ENCODE measurements at regions not wholly inside any gene's neighbourhood (a gene's known extent, or its start where the extent isn't known, plus 50 kb on each side); places are given as distances from the start of the nearest gene placed in this dataset.

GRCh38 chr1:83619170-83619896 is 379.6 kb downstream of the TTLL7 start:
- no peak overlapping the region for H3K4me3 ChIP-seq
- no peak for DNase-seq
- no peaks in the 10 kb centered on the region for H3K9me3 ChIP-seq (replicated peaks)
- no peaks in the 10 kb centered on the region for H3K4me1 ChIP-seq
- H3K27ac ChIP-seq (replicated peaks): no peak overlapping the region
- intact Hi-C loops (cut with micrococcal nuclease): no loop called here
- H3K27me3 ChIP-seq (ENCODE audit: low read depth): no peaks in the 10 kb centered on the region
- no peaks in the 10 kb centered on the region for H3K36me3 ChIP-seq
- TF ChIP-seq, protein P1, sequence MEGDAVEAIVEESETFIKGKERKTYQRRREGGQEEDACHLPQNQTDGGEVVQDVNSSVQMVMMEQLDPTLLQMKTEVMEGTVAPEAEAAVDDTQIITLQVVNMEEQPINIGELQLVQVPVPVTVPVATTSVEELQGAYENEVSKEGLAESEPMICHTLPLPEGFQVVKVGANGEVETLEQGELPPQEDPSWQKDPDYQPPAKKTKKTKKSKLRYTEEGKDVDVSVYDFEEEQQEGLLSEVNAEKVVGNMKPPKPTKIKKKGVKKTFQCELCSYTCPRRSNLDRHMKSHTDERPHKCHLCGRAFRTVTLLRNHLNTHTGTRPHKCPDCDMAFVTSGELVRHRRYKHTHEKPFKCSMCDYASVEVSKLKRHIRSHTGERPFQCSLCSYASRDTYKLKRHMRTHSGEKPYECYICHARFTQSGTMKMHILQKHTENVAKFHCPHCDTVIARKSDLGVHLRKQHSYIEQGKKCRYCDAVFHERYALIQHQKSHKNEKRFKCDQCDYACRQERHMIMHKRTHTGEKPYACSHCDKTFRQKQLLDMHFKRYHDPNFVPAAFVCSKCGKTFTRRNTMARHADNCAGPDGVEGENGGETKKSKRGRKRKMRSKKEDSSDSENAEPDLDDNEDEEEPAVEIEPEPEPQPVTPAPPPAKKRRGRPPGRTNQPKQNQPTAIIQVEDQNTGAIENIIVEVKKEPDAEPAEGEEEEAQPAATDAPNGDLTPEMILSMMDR (IDR thresholded peaks at IDR 0.05; ENCODE audit: borderline replicate concordance): no peak

- no peak overlapping the region for H3K4me3 ChIP-seq
- H3K27ac ChIP-seq (replicated peaks): no peak overlapping the region
- no peaks in the 10 kb centered on the region for H3K27me3 ChIP-seq (ENCODE audit: low read depth)
- TF ChIP-seq, protein P1 (IDR thresholded peaks at IDR 0.05; ENCODE audit: borderline replicate concordance): no peak
- H3K4me1 ChIP-seq: no peaks in the 10 kb centered on the region
- no peaks in the 10 kb centered on the region for H3K36me3 ChIP-seq
- H3K9me3 ChIP-seq (replicated peaks): no peaks in the 10 kb centered on the region
- intact Hi-C loops (cut with micrococcal nuclease): no loop called here
- no peak for DNase-seq
Measured at GRCh38 chr1:83617883-83618282, 381.0 kb downstream of the TTLL7 start.

DNA sequence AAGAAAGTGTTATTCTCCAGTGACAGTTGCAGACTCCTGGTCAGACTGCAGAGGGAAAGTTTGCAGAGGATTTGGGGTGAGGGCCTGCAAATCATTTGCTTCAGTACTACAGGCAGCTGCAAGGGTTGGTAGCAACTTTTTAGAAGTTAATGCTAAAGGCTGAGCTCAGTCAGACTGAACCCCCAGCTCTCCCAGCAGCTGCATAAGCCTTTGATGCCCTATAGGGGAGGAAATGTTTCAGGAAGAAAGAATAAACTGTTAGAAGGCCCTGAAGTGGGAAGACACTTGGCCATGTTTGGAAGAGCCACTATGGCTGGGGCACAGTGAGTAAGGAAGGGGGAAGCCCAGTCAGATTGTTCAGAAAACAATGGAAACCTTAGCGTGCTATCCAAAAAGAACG is 383.6 kb downstream of the TTLL7 start:
- intact Hi-C loops (cut with micrococcal nuclease): no loop called here
- DNase-seq: no peak
- TF ChIP-seq, protein P1 (IDR thresholded peaks at IDR 0.05; ENCODE audit: borderline replicate concordance): no peak
- no peak overlapping the region for H3K4me3 ChIP-seq
- H3K4me1 ChIP-seq: no peaks in the 10 kb centered on the region
- H3K27ac ChIP-seq (replicated peaks): no peak overlapping the region
- H3K27me3 ChIP-seq (ENCODE audit: low read depth): no peaks in the 10 kb centered on the region
- no peaks in the 10 kb centered on the region for H3K36me3 ChIP-seq
- H3K9me3 ChIP-seq (replicated peaks): no peaks in the 10 kb centered on the region

DNA sequence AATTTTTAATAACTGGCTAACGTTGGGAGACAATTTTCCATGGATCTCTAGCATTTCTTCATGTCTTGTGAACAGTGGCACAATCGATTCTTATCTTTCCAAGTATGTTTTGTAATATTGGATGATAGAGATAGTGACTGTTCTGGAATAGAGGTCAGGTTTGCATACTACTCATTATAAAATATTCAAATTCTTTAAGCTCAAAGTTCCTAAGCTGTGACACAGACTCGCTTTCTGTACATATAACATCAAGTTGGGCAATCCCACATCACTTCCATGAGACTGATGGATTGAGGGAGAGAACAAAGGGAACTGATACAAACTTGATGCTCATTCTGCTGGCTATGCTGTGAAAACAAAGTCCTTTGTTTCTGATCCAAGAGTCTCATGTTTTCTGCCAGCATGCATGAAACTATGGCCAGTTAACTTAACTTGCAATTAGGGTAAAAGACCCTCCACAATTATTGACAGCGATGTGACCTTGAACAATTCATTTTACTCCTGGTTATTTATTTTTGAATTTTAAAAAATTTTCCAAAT is 392.4 kb downstream of the TTLL7 start:
- Histone ChIP-seq H3K4me3 (no peak overlapping the region), H3K27me3 (ENCODE audit: low read depth) (no peaks in the 10 kb centered on the region), H3K27ac (replicated peaks) (no peak overlapping the region), H3K4me1 (no peaks in the 10 kb centered on the region), H3K9me3 (replicated peaks) (peaks cover 14% of the 10 kb centered on the region), H3K36me3 (no peaks in the 10 kb centered on the region)
- intact Hi-C loops (cut with micrococcal nuclease): no loop called here
- DNase-seq: no peak
- TF ChIP-seq, protein P1 (IDR thresholded peaks at IDR 0.05; ENCODE audit: borderline replicate concordance): no peak

DNA sequence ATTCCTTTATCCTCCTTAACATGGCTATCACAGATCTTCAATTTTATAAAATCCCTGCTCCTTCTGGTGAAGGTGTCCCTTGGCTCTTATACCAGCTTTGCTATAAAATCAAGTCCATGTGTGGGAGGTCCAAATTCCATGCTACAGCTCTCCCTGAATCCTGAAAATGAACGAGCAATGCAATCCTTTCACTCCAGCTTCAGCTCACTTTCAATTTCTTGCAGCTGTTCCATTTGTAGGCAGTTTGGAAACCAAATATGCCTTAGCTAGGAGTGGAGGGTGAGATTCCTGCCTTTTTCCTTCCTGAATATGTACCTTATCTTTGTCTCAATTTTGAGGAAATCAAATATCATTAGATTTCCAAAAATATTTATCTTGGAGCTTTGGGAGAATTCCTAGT is 402.6 kb downstream of the TTLL7 start:
- H3K27ac ChIP-seq (replicated peaks): no peak overlapping the region
- no peaks in the 10 kb centered on the region for H3K36me3 ChIP-seq
- H3K4me3 ChIP-seq: no peak overlapping the region
- TF ChIP-seq, protein P1 (IDR thresholded peaks at IDR 0.05; ENCODE audit: borderline replicate concordance): no peak
- no peaks in the 10 kb centered on the region for H3K27me3 ChIP-seq (ENCODE audit: low read depth)
- intact Hi-C loops (cut with micrococcal nuclease): no loop called here
- H3K9me3 ChIP-seq (replicated peaks): peaks cover 13% of the 10 kb centered on the region
- no peak for DNase-seq
- no peaks in the 10 kb centered on the region for H3K4me1 ChIP-seq

Data from left ventricle myocardium inferior (tissue), 1 donor.